GM13976 (cell line): ENCODE measurements at regions not wholly inside any gene's neighbourhood (a gene's known extent, or its start where the extent isn't known, plus 50 kb on each side); places are given as distances from the start of the nearest gene placed in this dataset.
"Not testable (repeated sequence)": the region's sequence is repeated elsewhere in the genome, so short reads cannot be mapped to it uniquely, and the experiment has no call there.

Source experiments
- DNase-seq: peaks from one replicate; pipeline ENCODE4 v3.0.0; 2012; ENCODE audit warnings: low spot score
- in situ Hi-C: fragments of 300-500 bp; cut with MboI; formaldehyde crosslinking; loops from one replicate; pipeline ENCODE4 v1.12.0; 2022; ENCODE audit warnings: low sequenced_read_pairs, mixed read lengths, inconsistent platforms; ENCODE audit not compliant: unreplicated experiment
- TF ChIP-seq, protein P1 (sequence below): IDR thresholded peaks from 2 replicates; pipeline ENCODE4 v1.5.1; 2012; ENCODE audit warnings: borderline replicate concordance, mild to moderate bottlenecking; ENCODE audit not compliant: insufficient read depth; ENCODE audit errors: extremely low read depth, missing control alignments, control extremely low read depth

DNA sequence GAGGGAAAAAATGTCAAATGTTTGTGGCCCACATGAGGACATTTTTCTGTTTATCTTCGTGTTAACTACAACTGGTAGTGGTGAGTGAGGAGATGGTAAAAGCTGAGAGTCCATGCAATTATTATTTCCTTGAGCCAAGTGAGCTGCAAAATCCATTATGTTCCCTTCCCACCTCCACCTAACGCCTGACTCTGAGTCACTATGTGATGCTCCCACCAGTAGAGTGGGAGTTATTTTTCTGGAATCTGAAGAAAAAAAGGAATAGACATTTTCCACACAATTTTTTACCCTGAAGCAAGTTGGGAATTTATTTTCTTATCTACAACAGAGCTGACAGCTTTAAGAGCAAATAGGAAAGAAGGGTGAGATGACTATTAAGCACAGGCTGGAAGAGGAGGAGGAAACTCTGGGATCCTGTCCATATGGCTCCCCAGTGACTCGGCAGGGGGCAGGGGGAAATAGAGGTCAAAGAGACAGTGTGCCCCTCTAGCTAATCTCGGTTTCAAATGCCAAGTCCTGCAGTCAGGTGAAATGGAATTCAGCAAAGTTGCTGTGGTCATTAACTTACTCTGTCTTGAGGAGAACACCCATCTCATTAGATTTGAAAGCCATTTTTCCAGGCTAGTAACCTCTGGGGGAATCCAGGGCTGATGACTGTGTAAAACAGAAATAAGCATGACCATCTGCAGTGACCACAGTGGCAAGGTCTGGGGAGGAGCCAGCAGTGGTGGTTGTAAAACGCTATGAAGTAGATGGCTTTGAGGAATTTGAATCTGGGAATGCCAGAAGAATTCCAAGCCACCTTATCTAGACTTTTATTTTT, 463.9 kb downstream of the STK39 start:
- TF ChIP-seq, protein P1, sequence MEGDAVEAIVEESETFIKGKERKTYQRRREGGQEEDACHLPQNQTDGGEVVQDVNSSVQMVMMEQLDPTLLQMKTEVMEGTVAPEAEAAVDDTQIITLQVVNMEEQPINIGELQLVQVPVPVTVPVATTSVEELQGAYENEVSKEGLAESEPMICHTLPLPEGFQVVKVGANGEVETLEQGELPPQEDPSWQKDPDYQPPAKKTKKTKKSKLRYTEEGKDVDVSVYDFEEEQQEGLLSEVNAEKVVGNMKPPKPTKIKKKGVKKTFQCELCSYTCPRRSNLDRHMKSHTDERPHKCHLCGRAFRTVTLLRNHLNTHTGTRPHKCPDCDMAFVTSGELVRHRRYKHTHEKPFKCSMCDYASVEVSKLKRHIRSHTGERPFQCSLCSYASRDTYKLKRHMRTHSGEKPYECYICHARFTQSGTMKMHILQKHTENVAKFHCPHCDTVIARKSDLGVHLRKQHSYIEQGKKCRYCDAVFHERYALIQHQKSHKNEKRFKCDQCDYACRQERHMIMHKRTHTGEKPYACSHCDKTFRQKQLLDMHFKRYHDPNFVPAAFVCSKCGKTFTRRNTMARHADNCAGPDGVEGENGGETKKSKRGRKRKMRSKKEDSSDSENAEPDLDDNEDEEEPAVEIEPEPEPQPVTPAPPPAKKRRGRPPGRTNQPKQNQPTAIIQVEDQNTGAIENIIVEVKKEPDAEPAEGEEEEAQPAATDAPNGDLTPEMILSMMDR: no peak
- in situ Hi-C loops: no loop called here
- no peak for DNase-seq

DNA sequence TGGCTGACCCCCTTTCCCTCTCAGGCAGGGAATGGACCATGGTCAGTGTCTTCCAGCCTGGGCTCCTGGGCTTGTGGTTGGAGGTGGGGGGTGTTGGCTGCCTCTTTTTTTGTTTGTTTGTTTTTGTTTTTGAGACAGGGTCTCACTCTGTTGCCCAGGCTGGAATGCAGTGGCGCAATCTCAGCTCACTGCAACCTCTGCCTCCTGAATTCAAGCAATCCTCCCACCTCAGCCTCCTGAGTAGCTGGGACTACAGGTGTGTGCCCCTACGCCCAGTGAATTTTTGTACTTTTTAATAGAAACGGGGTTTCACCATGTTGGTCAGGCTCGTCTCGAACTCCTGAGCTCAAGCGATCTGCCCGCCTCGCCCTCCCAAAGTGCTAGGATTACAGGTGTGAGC, 465.8 kb downstream of the STK39 start:
- in situ Hi-C loops, DNase-seq: not testable (repeated sequence)

DNA sequence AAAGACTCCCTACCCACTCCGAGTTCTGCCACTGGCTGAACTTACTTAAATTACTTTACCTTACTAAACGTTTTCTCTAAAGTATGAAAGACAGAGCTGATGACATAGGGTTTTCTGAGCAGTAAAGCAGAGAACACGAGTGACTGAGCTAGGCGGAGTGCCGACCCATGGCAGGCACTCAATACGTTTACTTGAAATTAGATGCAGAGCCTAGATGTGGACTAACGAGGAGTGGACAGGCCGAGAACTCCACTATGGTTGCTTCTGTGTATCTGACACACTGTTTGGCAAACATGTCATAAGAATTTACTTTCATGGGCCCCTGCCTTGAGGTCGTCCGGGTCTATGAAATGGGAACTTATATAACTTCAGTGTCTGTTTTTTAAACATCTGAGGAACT, 471.0 kb downstream of the STK39 start:
- TF ChIP-seq, protein P1: no peak
- in situ Hi-C loops: no loop called here
- DNase-seq: no peak

DNA sequence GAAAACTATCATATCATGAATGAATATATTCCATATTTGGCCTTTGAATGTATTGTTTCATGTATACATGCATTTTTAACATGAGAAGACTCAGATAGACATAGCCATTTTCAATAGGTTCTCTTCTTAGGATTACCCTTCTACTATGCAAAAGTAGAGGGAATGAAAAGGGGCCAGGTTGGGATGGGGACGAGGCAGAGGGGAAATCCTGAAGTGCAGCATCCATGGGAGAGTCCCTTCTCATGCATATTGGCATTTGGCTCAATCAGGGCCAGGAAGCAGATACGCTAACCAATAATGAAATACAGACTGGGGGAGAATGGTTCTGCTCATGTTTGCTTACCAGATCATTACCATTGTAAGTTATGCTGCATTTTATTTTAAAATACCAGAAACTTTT, 475.8 kb downstream of the STK39 start:
- DNase-seq: no peak
- TF ChIP-seq, protein P1: no peak
- in situ Hi-C loops: no loop called here

DNA sequence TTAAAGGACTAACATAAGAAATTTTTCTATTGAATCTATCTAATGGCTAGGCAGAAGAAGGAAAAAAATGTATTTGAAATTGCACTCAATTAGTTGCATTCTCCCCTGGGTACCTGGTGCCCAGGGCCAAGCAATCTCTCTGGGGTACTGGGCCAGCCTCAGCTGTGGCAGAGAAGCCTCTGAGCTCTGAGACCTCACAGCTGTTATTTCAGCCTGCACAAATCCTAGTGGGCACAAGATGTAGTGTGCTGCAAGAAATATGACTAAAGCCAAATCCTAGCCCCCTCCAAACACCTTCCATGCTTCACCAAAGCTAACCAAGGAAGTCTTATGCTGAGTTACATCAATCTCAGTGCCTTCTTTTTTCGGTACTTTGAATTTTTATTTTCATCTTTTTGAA, 478.4 kb downstream of the STK39 start:
- TF ChIP-seq, protein P1: no peak
- in situ Hi-C loops: no loop called here
- no peak for DNase-seq

DNA sequence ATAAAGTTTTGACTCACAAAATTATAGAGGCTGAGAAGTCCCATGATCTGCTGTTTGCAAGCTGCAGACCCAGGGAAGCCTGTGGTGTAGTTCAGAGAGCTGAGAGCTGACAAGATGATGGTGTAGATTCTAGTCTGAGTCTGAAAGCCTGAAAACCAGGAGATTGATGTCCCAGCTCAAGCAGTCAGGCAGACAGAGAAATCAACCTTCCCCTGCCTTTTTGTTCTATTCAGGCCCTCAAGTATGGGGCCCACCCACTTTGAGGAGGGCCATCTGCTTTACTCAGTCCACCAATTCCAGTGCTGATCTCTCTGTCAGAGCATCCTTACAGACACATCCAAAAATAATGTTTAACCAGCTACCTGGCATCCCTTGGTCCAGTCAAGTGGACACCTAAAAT, 479.6 kb downstream of the STK39 start:
- in situ Hi-C loops: no loop called here
- no peak for DNase-seq
- TF ChIP-seq, protein P1: no peak

DNA sequence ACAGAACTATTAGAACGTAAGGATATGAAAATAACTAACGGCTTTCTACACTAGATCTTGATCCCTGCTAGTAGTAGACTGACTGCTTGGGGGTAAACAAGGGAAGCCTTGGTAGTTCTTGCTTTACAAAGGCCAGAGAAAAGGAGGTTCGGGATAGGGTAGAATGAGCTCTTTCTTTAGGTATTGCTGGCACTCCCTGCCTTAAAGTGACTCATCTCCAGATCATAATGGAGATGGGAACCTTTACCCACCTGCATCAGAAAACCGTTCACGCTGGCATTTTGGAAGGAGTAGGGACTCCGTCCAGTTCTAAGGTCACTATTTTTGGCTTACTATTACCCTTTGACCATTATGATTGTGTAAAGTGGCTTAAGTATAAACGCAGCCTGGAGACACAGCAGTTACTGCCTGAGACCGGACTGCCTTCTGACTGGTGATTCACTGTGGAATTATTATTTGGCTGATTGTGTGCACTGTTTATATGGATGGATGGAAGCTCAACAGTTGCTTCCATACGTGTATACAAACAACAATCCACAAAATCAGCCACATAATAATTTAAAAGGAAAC, 482.5 kb downstream of the STK39 start:
- TF ChIP-seq, protein P1: no peak
- in situ Hi-C loops: no loop called here
- no peak for DNase-seq
